Fibroblast of lung (primary cell): ENCODE measurements at regions not wholly inside any gene's neighbourhood (a gene's known extent, or its start where the extent isn't known, plus 50 kb on each side); places are given as distances from the start of the nearest gene placed in this dataset.

ENCODE experiments used
- DNase-seq, 2 donors: peaks; one replicate each; pipeline versions ENCODE4 v3.0.0 to v3.0.0-alpha.2; 2010; ENCODE audit warnings: low read depth in 2 of 2
- H2AFZ ChIP-seq: 2 replicates; pipeline ENCODE4 v1.5.1; 2012; ENCODE audit warnings: low read length, control low read depth, inconsistent platforms
- H3K27ac ChIP-seq: 2 replicates; pipeline ENCODE4 v1.5.1; 2011; ENCODE audit warnings: low read length, control low read depth; ENCODE audit not compliant: insufficient read depth
- H3K27me3 ChIP-seq: 2 replicates; pipeline ENCODE4 v1.5.1; 2011; ENCODE audit warnings: mild to moderate bottlenecking, low read length; ENCODE audit not compliant: control insufficient read depth, insufficient read depth
- H3K36me3 ChIP-seq: 2 replicates; pipeline ENCODE4 v1.5.1; 2011; ENCODE audit warnings: low read length; ENCODE audit not compliant: control insufficient read depth, insufficient read depth
- H3K4me1 ChIP-seq: 2 replicates; pipeline ENCODE4 v1.5.1; 2011; ENCODE audit warnings: low read length; ENCODE audit not compliant: control insufficient read depth, insufficient read depth; ENCODE audit errors: extremely low read depth
- H3K4me2 ChIP-seq: 2 replicates; pipeline ENCODE4 v1.5.1; 2011; ENCODE audit warnings: low read length, control low read depth; ENCODE audit not compliant: insufficient read depth; ENCODE audit errors: extremely low read depth
- H3K4me3 ChIP-seq, 4 experiments: fragments of 200-600 bp in 1 of 4; sonication (generic) in 1 of 4; replicated peaks in 1 of 4; 2 replicates each; pipeline ENCODE4 v1.5.1; 2011 to 2016; ENCODE audit warnings: low read length in 4 of 4, low read depth in 3 of 4, mild to moderate bottlenecking in 3 of 4, control low read depth in 2 of 4, inconsistent platforms in 1 of 4, mixed read lengths in 1 of 4; ENCODE audit not compliant: insufficient read depth in 1 of 4; ENCODE audit errors: control extremely low read depth in 1 of 4
- H3K79me2 ChIP-seq: 2 replicates; pipeline ENCODE4 v1.5.1; 2012; ENCODE audit warnings: mild to moderate bottlenecking, low read length, inconsistent platforms; ENCODE audit not compliant: control insufficient read depth, insufficient read depth
- H3K9ac ChIP-seq: 2 replicates; pipeline ENCODE4 v1.5.1; 2011; ENCODE audit warnings: mild to moderate bottlenecking, low read length, control low read depth; ENCODE audit not compliant: insufficient read depth
- H3K9me3 ChIP-seq: 2 replicates; pipeline ENCODE4 v1.5.1; 2012; ENCODE audit warnings: low read depth, low read length; ENCODE audit not compliant: control insufficient read depth, insufficient read depth
- H4K20me1 ChIP-seq: 2 replicates; pipeline ENCODE4 v1.5.1; 2011; ENCODE audit warnings: low read length; ENCODE audit not compliant: control insufficient read depth, insufficient read depth; ENCODE audit errors: extremely low read depth
- EZH2 ChIP-seq: IDR thresholded peaks from 2 replicates; pipeline ENCODE4 v1.5.1; 2012; ENCODE audit warnings: low read length, control low read depth, mild to moderate bottlenecking; ENCODE audit errors: missing control alignments
- TF ChIP-seq, protein P1 (sequence below), 2 donors: IDR thresholded peaks in 1 of 2; conservative IDR thresholded peaks in 1 of 2; 1 replicate in 1 of 2; 2 replicates in 1 of 2; pipeline ENCODE4 v1.5.1; 2011 to 2012; ENCODE audit warnings: low read length in 2 of 2, control low read depth in 1 of 2, inconsistent platforms in 1 of 2, low read depth in 1 of 2, mild to moderate bottlenecking in 1 of 2

DNA sequence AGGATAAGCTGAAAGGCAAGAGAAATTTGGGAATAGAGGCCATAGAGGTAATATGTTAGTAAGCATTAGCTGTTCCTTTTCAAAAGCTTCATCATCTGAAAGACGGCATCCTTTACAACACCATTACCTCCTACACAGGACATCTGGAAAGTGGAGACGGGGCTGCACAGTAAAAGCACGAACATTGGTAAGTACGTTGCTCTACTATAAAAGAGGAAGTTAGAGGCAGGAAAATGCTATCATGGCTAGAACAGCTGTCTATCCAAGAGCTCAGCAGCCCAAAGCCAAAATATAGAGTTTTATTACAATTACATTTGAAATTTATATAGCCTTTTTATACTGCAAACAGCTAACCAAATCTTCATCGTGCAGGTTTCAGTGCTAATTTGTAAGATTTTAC, 172.3 kb upstream of the GRIP1 start:
- no peaks in the 10 kb centered on the region for H3K36me3 ChIP-seq
- no peaks in the 10 kb centered on the region for H3K9me3 ChIP-seq
- H3K79me2 ChIP-seq: no peaks in the 10 kb centered on the region
- no peak overlapping the region for H3K4me2 ChIP-seq
- no peak overlapping the region for H3K4me3 ChIP-seq
- no peak overlapping the region for H3K27ac ChIP-seq
- no peak for TF ChIP-seq EZH2
- TF ChIP-seq, protein P1, sequence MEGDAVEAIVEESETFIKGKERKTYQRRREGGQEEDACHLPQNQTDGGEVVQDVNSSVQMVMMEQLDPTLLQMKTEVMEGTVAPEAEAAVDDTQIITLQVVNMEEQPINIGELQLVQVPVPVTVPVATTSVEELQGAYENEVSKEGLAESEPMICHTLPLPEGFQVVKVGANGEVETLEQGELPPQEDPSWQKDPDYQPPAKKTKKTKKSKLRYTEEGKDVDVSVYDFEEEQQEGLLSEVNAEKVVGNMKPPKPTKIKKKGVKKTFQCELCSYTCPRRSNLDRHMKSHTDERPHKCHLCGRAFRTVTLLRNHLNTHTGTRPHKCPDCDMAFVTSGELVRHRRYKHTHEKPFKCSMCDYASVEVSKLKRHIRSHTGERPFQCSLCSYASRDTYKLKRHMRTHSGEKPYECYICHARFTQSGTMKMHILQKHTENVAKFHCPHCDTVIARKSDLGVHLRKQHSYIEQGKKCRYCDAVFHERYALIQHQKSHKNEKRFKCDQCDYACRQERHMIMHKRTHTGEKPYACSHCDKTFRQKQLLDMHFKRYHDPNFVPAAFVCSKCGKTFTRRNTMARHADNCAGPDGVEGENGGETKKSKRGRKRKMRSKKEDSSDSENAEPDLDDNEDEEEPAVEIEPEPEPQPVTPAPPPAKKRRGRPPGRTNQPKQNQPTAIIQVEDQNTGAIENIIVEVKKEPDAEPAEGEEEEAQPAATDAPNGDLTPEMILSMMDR (conservative IDR thresholded peaks at IDR 0.05 in 1 of 2, IDR thresholded peaks at IDR 0.05 in 1 of 2; ENCODE audit: low read depth in 1 of 2, low read length in 2 of 2): no peak
- H3K27me3 ChIP-seq: no peaks in the 10 kb centered on the region
- no peak overlapping the region for H3K9ac ChIP-seq
- H4K20me1 ChIP-seq: no peaks in the 10 kb centered on the region
- no peaks in the 10 kb centered on the region for H3K4me1 ChIP-seq
- DNase-seq: no peak
- H2AFZ ChIP-seq: no peak overlapping the region

DNA sequence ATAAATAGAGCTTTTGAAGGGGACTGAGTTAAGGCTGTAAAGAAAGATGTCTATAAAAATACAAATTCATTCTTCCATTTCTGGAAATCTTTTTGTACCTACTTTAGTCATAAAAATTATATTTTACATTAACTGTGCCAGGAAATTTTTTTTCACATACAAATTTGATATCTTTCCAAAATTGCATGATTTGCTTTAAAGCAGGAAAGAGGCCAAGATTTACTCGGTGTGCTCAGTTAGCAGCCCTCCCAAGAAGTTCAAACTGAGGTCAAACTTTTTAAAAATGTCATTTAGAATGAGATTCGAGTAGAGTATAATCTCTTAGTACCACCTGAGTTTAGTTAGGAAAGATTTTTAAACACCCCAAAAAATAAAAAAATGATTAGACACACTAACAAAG, 173.2 kb upstream of the GRIP1 start:
- no peak for TF ChIP-seq EZH2
- Histone ChIP-seq H3K4me3 (no peak overlapping the region), H2AFZ (no peak overlapping the region)

DNA sequence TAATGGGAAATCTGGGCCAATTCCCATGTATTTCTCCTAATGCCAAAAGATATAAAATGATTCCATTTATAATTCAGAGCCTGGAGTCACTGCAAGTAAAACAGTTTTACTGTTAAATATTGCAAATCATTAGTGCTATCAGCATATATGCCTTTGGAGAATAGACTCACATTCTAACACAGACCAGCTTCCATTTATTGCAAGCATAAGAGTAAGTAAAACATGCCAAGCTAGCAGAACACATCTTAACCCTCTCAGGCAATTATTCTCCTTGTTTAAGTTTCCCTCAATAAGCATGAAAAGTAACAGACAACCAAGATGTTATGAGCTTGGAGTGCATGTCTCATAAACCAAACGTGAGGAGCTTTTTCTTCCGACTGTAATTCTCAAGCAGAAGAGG, 173.9 kb upstream of the GRIP1 start:
- Histone ChIP-seq H2AFZ (no peak overlapping the region), H3K36me3 (no peaks in the 10 kb centered on the region), H3K4me3 (no peak overlapping the region), H3K4me1 (no peaks in the 10 kb centered on the region), H4K20me1 (no peaks in the 10 kb centered on the region), H3K9me3 (no peaks in the 10 kb centered on the region), H3K4me2 (no peak overlapping the region), H3K9ac (no peak overlapping the region), H3K27ac (no peak overlapping the region), H3K27me3 (no peaks in the 10 kb centered on the region), H3K79me2 (no peaks in the 10 kb centered on the region)
- TF ChIP-seq, protein P1 (conservative IDR thresholded peaks at IDR 0.05 in 1 of 2, IDR thresholded peaks at IDR 0.05 in 1 of 2; ENCODE audit: low read depth in 1 of 2, low read length in 2 of 2): no peak
- no peak for TF ChIP-seq EZH2
- DNase-seq: no peak

More for the DNA sequence above, 173.2 kb upstream of the GRIP1 start:
- no peak overlapping the region for H3K9ac ChIP-seq
- H3K27me3 ChIP-seq: no peaks in the 10 kb centered on the region
- H3K27ac ChIP-seq: no peak overlapping the region
- H3K79me2 ChIP-seq: no peaks in the 10 kb centered on the region
- H4K20me1 ChIP-seq: no peaks in the 10 kb centered on the region
- no peaks in the 10 kb centered on the region for H3K9me3 ChIP-seq
- no peak overlapping the region for H3K4me2 ChIP-seq
- H3K36me3 ChIP-seq: no peaks in the 10 kb centered on the region
- no peaks in the 10 kb centered on the region for H3K4me1 ChIP-seq
- DNase-seq: no peak
